AG09309 (cell line): ENCODE measurements at regions not wholly inside any gene's neighbourhood (a gene's known extent, or its start where the extent isn't known, plus 50 kb on each side); places are given as distances from the start of the nearest gene placed in this dataset.

ENCODE experiments used
- DNase-seq: peaks from one replicate; pipeline ENCODE4 v3.0.0-alpha.2; 2010; ENCODE audit warnings: low read depth
- H3K4me3 ChIP-seq: 2 replicates; pipeline ENCODE4 v1.5.1; 2011; ENCODE audit warnings: mild to moderate bottlenecking, low read depth, low read length, moderate library complexity; ENCODE audit not compliant: control insufficient read depth
- CTCF ChIP-seq: IDR thresholded peaks from 2 replicates; pipeline ENCODE4 v1.5.1; 2011; ENCODE audit warnings: mild to moderate bottlenecking, low read depth, low read length, inconsistent platforms; ENCODE audit not compliant: insufficient read depth, control insufficient read depth; ENCODE audit errors: missing control alignments

GRCh38 chr20:40738976-40739375, 49.9 kb upstream of the MAFB start:
- H3K4me3 ChIP-seq: no peak overlapping the region
- no peak for TF ChIP-seq CTCF
- no peak for DNase-seq

GRCh38 chr20:40739841-40740240, 50.8 kb upstream of the MAFB start:
- H3K4me3 ChIP-seq: no peak overlapping the region
- DNase-seq: no peak
- TF ChIP-seq CTCF: no peak

GRCh38 chr20:40741507-40742106, 52.6 kb upstream of the MAFB start:
- TF ChIP-seq CTCF: peak; percentile 76
- no peak overlapping the region for H3K4me3 ChIP-seq
- DNase-seq: no peak

GRCh38 chr20:40743141-40743775, 54.2 kb upstream of the MAFB start:
- no peak for TF ChIP-seq CTCF

GRCh38 chr20:40744072-40744817, 55.2 kb upstream of the MAFB start:
- DNase-seq: no peak
- no peak overlapping the region for H3K4me3 ChIP-seq
- TF ChIP-seq CTCF: no peak

More at GRCh38 chr20:40743141-40743775, 54.2 kb upstream of the MAFB start:
- no peak overlapping the region for H3K4me3 ChIP-seq
- DNase-seq: no peak

- no peak for TF ChIP-seq CTCF
- no peak overlapping the region for H3K4me3 ChIP-seq
- DNase-seq: no peak
Observed at GRCh38 chr20:40744818-40745175, 55.8 kb upstream of the MAFB start.
